ENCODE measurements at regions not wholly inside any gene's neighbourhood (a gene's known extent, or its start where the extent isn't known, plus 50 kb on each side); places are given as distances from the start of the nearest gene placed in this dataset.

GRCh38 chr3:25259871-25260270, 168.2 kb upstream of the RARB start:
- Histone ChIP-seq H3K36me3 (no peaks in the 10 kb centered on the region), H3K9me3 (no peaks in the 10 kb centered on the region), H3K4me1 (no peaks in the 10 kb centered on the region), H3K27ac (no peak overlapping the region), H3K4me3 (no peak overlapping the region), H3K27me3 (no peaks in the 10 kb centered on the region)
- no peak for TF ChIP-seq CTCF (IDR thresholded peaks at IDR 0.05)
- intact Hi-C loops (cut with DNase I): no loop called here
- DNase-seq (no peak), ATAC-seq (no peak)

GRCh38 chr3:25262322-25262721, 165.7 kb upstream of the RARB start:
- no peak for DNase-seq
- Histone ChIP-seq H3K4me3 (no peak overlapping the region), H3K27me3 (no peaks in the 10 kb centered on the region), H3K27ac (no peak overlapping the region), H3K36me3 (no peaks in the 10 kb centered on the region), H3K9me3 (no peaks in the 10 kb centered on the region), H3K4me1 (no peaks in the 10 kb centered on the region)
- no peak for TF ChIP-seq CTCF (IDR thresholded peaks at IDR 0.05)
- intact Hi-C loops (cut with DNase I): no loop called here
- ATAC-seq: no peak

- TF ChIP-seq CTCF (IDR thresholded peaks at IDR 0.05): no peak
- no peaks in the 10 kb centered on the region for H3K4me1 ChIP-seq
- no peaks in the 10 kb centered on the region for H3K9me3 ChIP-seq
- DNase-seq (no peak), ATAC-seq (no peak)
- no peaks in the 10 kb centered on the region for H3K27me3 ChIP-seq
- intact Hi-C loops (cut with DNase I): no loop called here
- H3K4me3 ChIP-seq: no peak overlapping the region
- no peak overlapping the region for H3K27ac ChIP-seq
- no peaks in the 10 kb centered on the region for H3K36me3 ChIP-seq
Observed at GRCh38 chr3:25265284-25265683, 162.8 kb upstream of the RARB start.

GRCh38 chr3:25266677-25267076, 161.4 kb upstream of the RARB start:
- intact Hi-C loops (cut with DNase I): no loop called here
- H3K36me3 ChIP-seq: no peaks in the 10 kb centered on the region
- no peak for ATAC-seq
- H3K9me3 ChIP-seq: no peaks in the 10 kb centered on the region
- DNase-seq: no peak
- H3K27ac ChIP-seq: no peak overlapping the region
- no peaks in the 10 kb centered on the region for H3K4me1 ChIP-seq
- no peak overlapping the region for H3K4me3 ChIP-seq
- no peak for TF ChIP-seq CTCF (IDR thresholded peaks at IDR 0.05)
- no peaks in the 10 kb centered on the region for H3K27me3 ChIP-seq

- H3K36me3 ChIP-seq: no peaks in the 10 kb centered on the region
- no peaks in the 10 kb centered on the region for H3K4me1 ChIP-seq
- DNase-seq (no peak), ATAC-seq (no peak)
- H3K27me3 ChIP-seq: no peaks in the 10 kb centered on the region
- H3K4me3 ChIP-seq: no peak overlapping the region
- intact Hi-C loops (cut with DNase I): no loop called here
- no peak for TF ChIP-seq CTCF (IDR thresholded peaks at IDR 0.05)
- H3K27ac ChIP-seq: no peak overlapping the region
- no peaks in the 10 kb centered on the region for H3K9me3 ChIP-seq
Observed at GRCh38 chr3:25272090-25272489, 156.0 kb upstream of the RARB start.

GRCh38 chr3:25273582-25274171, 154.4 kb upstream of the RARB start:
- no peaks in the 10 kb centered on the region for H3K4me1 ChIP-seq
- no peak for ATAC-seq
- no peak for DNase-seq
- H3K9me3 ChIP-seq: no peaks in the 10 kb centered on the region
- H3K4me3 ChIP-seq: no peak overlapping the region
- no peaks in the 10 kb centered on the region for H3K27me3 ChIP-seq
- H3K36me3 ChIP-seq: no peaks in the 10 kb centered on the region
- no peak for TF ChIP-seq CTCF (IDR thresholded peaks at IDR 0.05)
- intact Hi-C loops (cut with DNase I): no loop called here
- H3K27ac ChIP-seq: no peak overlapping the region
